Left lung (tissue), 4 donors: ENCODE measurements at regions not wholly inside any gene's neighbourhood (a gene's known extent, or its start where the extent isn't known, plus 50 kb on each side); places are given as distances from the start of the nearest gene placed in this dataset.

Source experiments
- ATAC-seq: fragments of 200-7000 bp; cut with Tn5 transposase; one replicate; pipeline ENCODE4 v1.9.1; 2020; ENCODE audit warnings: moderate library complexity
- DNase-seq, 4 donors: peaks; one replicate each; pipeline ENCODE4 v3.0.0-alpha.2; 2013 to 2020
- H3K27ac ChIP-seq, 2 donors: fragments of 200-600 bp; sonication (generic) in 1 of 2; one replicate each; pipeline versions ENCODE4 v1.5.0 to v1.8.0; 2020 to 2021
- H3K27me3 ChIP-seq, 2 donors: fragments of 200-600 bp; sonication (generic) in 1 of 2; one replicate each; pipeline versions ENCODE4 v1.5.0 to v1.8.0; 2020 to 2021
- H3K36me3 ChIP-seq, 2 donors: fragments of 200-600 bp; sonication (generic) in 1 of 2; one replicate each; pipeline versions ENCODE4 v1.5.0 to v1.8.0; 2020 to 2021
- H3K4me1 ChIP-seq, 2 donors: fragments of 200-600 bp; one replicate each; pipeline ENCODE4 v1.8.0; 2021
- H3K4me3 ChIP-seq, 2 donors: fragments of 200-600 bp; sonication (generic) in 1 of 2; one replicate each; pipeline versions ENCODE4 v1.5.0 to v1.8.0; 2020 to 2021; ENCODE audit warnings: mild to moderate bottlenecking in 1 of 2
- H3K9me3 ChIP-seq, 2 donors: fragments of 200-600 bp; sonication (generic) in 1 of 2; one replicate each; pipeline versions ENCODE4 v1.5.0 to v1.8.0; 2020 to 2021
- CTCF ChIP-seq, 2 donors: fragments of 200-600 bp; sonication (generic) in 1 of 2; IDR thresholded peaks; one replicate each; pipeline versions ENCODE4 v1.5.0 to v1.8.0; 2021; ENCODE audit warnings: antibody characterized with exemption in 2 of 2
- intact Hi-C, 2 donors: fragments of 100-400 bp; cut with DNase I; formaldehyde crosslinking; loops; one replicate each; pipeline versions ENCODE4 v1.11.2 to v1.14.2; 2022
- donor health status: DM: no; HTN: yes; CAD: no.
- donor health status: DM: no; HTN: no; CAD: no.

- H3K27ac ChIP-seq: no peak overlapping the region
- no peak overlapping the region for H3K4me3 ChIP-seq
- no peaks in the 10 kb centered on the region for H3K9me3 ChIP-seq
- intact Hi-C loops: no loop called here
- DNase-seq: no peak
- TF ChIP-seq CTCF (IDR thresholded peaks at IDR 0.05): no peak
- no peaks in the 10 kb centered on the region for H3K36me3 ChIP-seq
- no peaks in the 10 kb centered on the region for H3K27me3 ChIP-seq
- H3K4me1 ChIP-seq: no peaks in the 10 kb centered on the region
- no peak for ATAC-seq
Observed at GRCh38 chr16:76612497-76612896, 335.3 kb downstream of the CNTNAP4 start.

GRCh38 chr16:76614269-76614668 lies 337.1 kb downstream of the CNTNAP4 start:
- H3K36me3 ChIP-seq: no peaks in the 10 kb centered on the region
- no peaks in the 10 kb centered on the region for H3K9me3 ChIP-seq
- intact Hi-C loops: no loop called here
- DNase-seq: peak in 2 of 4 donors; percentile 38 to 47
- H3K4me3 ChIP-seq: no peak overlapping the region
- no peaks in the 10 kb centered on the region for H3K27me3 ChIP-seq
- no peak overlapping the region for H3K27ac ChIP-seq
- TF ChIP-seq CTCF (IDR thresholded peaks at IDR 0.05): no peak
- no peak for ATAC-seq
- H3K4me1 ChIP-seq: no peaks in the 10 kb centered on the region

- intact Hi-C loops: no loop called here
- TF ChIP-seq CTCF (IDR thresholded peaks at IDR 0.05): no peak
- H3K36me3 ChIP-seq: no peaks in the 10 kb centered on the region
Observed at GRCh38 chr16:76622876-76623275, 345.7 kb downstream of the CNTNAP4 start.

GRCh38 chr16:76634847-76635697 lies 357.9 kb downstream of the CNTNAP4 start:
- no peak overlapping the region for H3K27ac ChIP-seq
- no peaks in the 10 kb centered on the region for H3K27me3 ChIP-seq
- H3K4me3 ChIP-seq: no peak overlapping the region
- no peak for TF ChIP-seq CTCF (IDR thresholded peaks at IDR 0.05)
- intact Hi-C loops: no loop called here
- peaks cover 0 to 22% of the 10 kb centered on the region in 2 donors for H3K9me3 ChIP-seq
- no peaks in the 10 kb centered on the region for H3K4me1 ChIP-seq
- no peaks in the 10 kb centered on the region for H3K36me3 ChIP-seq
- DNase-seq (peak in 1 of 4 donors; percentile 78), ATAC-seq (no peak)

More at GRCh38 chr16:76622876-76623275, 345.7 kb downstream of the CNTNAP4 start:
- no peaks in the 10 kb centered on the region for H3K4me1 ChIP-seq
- H3K4me3 ChIP-seq: no peak overlapping the region
- H3K27ac ChIP-seq: no peak overlapping the region
- ATAC-seq (no peak), DNase-seq (no peak)
- H3K27me3 ChIP-seq: no peaks in the 10 kb centered on the region
- H3K9me3 ChIP-seq: no peaks in the 10 kb centered on the region

- Histone ChIP-seq H3K9me3 (no peaks in the 10 kb centered on the region), H3K27ac (no peak overlapping the region), H3K27me3 (no peaks in the 10 kb centered on the region), H3K4me1 (no peaks in the 10 kb centered on the region), H3K36me3 (no peaks in the 10 kb centered on the region), H3K4me3 (no peak overlapping the region)
- intact Hi-C loops: no loop called here
- peak; percentile 64 for ATAC-seq
- no peak for DNase-seq
- TF ChIP-seq CTCF (IDR thresholded peaks at IDR 0.05): no peak
Observed at GRCh38 chr16:76639685-76640289, 362.6 kb downstream of the CNTNAP4 start.
